ENCODE measurements at regions not wholly inside any gene's neighbourhood (a gene's known extent, or its start where the extent isn't known, plus 50 kb on each side); places are given as distances from the start of the nearest gene placed in this dataset.
A peak's percentile ranks its signal among the peaks of the same experiment; 100 is the strongest.

DNA sequence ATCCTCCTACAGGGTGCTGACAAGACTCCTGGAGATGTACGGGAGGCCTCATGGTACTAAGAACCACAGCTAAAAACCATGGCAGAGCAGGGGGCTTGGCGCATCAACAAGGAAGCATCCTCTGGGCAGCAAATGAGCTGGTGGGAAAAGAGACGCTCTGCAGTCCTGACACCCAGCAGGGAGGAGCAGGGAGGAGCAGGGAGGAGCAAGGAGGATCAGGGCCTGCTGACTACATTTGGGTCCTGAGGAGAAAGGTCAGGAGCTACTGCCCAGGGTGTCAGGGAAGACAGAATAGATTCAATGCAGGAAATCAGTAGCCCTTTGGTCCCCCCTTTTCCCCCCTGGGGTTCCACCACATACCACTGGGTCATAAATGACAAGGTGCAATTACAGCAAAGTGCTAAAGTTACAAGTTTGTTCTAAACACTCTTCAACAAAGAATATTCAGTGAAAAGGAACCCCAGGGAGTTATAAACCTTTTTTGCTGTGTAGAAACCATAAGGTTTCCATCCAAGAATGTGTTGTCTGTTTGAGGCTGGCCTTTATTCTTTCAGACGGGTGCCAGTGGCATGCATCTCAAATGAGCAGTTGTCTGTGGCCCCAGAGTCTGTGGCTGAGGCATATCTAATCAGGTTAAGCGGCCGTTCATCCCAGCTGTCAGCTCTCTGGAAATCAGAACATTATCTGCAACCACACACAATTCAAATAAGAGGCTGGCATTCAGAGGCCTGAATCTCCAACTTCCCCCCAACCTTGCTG, 325.0 kb downstream of the CDC5L start:
- 0 out of 2 replicates have a peak, but pooled peaks have one; percentile 17 for TF ChIP-seq WT1 (tag by site-specific recombination; IDR thresholded peaks at IDR 0.05)
- peak; percentile 89 for TF ChIP-seq ZIC2 (tag by site-specific recombination; IDR thresholded peaks at IDR 0.05)
- peak; percentile 84 for TF ChIP-seq FEZF1 (tag by site-specific recombination; IDR thresholded peaks at IDR 0.05)
- TF ChIP-seq, protein P1, sequence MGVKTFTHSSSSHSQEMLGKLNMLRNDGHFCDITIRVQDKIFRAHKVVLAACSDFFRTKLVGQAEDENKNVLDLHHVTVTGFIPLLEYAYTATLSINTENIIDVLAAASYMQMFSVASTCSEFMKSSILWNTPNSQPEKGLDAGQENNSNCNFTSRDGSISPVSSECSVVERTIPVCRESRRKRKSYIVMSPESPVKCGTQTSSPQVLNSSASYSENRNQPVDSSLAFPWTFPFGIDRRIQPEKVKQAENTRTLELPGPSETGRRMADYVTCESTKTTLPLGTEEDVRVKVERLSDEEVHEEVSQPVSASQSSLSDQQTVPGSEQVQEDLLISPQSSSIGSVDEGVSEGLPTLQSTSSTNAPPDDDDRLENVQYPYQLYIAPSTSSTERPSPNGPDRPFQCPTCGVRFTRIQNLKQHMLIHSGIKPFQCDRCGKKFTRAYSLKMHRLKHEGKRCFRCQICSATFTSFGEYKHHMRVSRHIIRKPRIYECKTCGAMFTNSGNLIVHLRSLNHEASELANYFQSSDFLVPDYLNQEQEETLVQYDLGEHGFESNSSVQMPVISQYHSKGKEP (tag by site-specific recombination; IDR thresholded peaks at IDR 0.05) = no peak
- peak; percentile 47 for TF ChIP-seq GLIS1 (tag by site-specific recombination; IDR thresholded peaks at IDR 0.05)
- TF ChIP-seq ZNF2 (tag by site-specific recombination; IDR thresholded peaks at IDR 0.05) = no peak
- peak; percentile 33; the same call in 1 of the 2 replicates for TF ChIP-seq ZNF341 (tag by site-specific recombination; IDR thresholded peaks at IDR 0.05; ENCODE audit: low read depth)
- H3K36me3 ChIP-seq (ENCODE audit: control insufficient read depth in 2 of 2, insufficient read depth in 1 of 2, low read length in 2 of 2) = no peaks in the 10 kb centered on the region
- ChIA-PET POLR2A (no interaction called here), CTCF (interaction anchor here (2.0 kb wide), 1 partner anchor 57 kb away, joined by 7 read pairs; no protein-coding TSS in a partner anchor)
- no peak overlapping the region for H3K27ac ChIP-seq (ENCODE audit: extremely low read depth, low read depth, low read length)
- peaks cover 2% of the 10 kb centered on the region; the same call in 1 of the 2 replicates for H3K4me1 ChIP-seq (ENCODE audit: control insufficient read depth, insufficient read depth, low read length)
- no peaks in the 10 kb centered on the region for H3K9me3 ChIP-seq (ENCODE audit: control insufficient read depth, insufficient read depth, low read depth, low read length)
- no peak overlapping the region for H3K4me3 ChIP-seq (ENCODE audit: low read depth, low read length)

GRCh38 chr6:44715188-44715587, 327.7 kb downstream of the CDC5L start:
- CTCF ChIA-PET = no interaction called here
- peaks cover 2% of the 10 kb centered on the region; the same call in 1 of the 2 replicates for H3K4me1 ChIP-seq (ENCODE audit: control insufficient read depth, insufficient read depth, low read length)
- H3K4me3 ChIP-seq (ENCODE audit: low read depth, low read length) = no peak overlapping the region
- POLR2A ChIA-PET = no interaction called here
- no peak for TF ChIP-seq HOXD13 (CRISPR knock-in tag; IDR thresholded peaks at IDR 0.05; ENCODE audit: borderline replicate concordance)
- TF ChIP-seq ZNF785 (tag by site-specific recombination; IDR thresholded peaks at IDR 0.05) = no peak
- H3K9me3 ChIP-seq (ENCODE audit: control insufficient read depth, insufficient read depth, low read depth, low read length) = no peaks in the 10 kb centered on the region
- H3K27ac ChIP-seq (ENCODE audit: extremely low read depth, low read depth, low read length) = no peak overlapping the region
- H3K36me3 ChIP-seq (ENCODE audit: control insufficient read depth in 2 of 2, insufficient read depth in 1 of 2, low read length in 2 of 2) = no peaks in the 10 kb centered on the region

DNA sequence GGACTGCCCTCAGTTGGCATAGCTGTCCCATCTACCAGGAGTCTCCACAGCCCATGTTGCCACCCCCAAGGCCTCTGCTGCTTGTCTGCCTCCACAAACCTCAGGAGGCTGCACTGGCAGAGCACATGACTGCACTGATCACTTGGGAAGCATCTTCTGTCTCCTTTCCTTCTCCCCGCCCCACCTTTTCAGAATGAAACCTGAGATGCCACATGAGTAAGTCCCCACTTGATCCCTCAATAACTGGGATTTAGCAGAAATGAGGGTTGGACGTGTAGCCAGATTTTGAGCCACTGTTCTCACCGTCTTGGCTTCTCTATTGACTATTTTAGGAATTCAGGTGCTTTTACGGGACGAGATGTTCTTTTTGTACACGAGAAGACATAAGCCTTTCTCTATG, 328.4 kb downstream of the CDC5L start:
- TF ChIP-seq ZNF202 (tag by site-specific recombination; IDR thresholded peaks at IDR 0.05; ENCODE audit: borderline replicate concordance) (no peak), ZNF785 (tag by site-specific recombination; IDR thresholded peaks at IDR 0.05) (no peak), PRDM6 (tag by site-specific recombination; IDR thresholded peaks at IDR 0.05) (no peak), ZEB2 (tag by site-specific recombination; IDR thresholded peaks at IDR 0.05) (no peak), MZF1 (tag by site-specific recombination; IDR thresholded peaks at IDR 0.05; ENCODE audit: borderline replicate concordance) (peak; percentile 96), ZNF530 (tag by site-specific recombination; IDR thresholded peaks at IDR 0.05; ENCODE audit: low read depth) (no peak)
- TF ChIP-seq, protein P2, sequence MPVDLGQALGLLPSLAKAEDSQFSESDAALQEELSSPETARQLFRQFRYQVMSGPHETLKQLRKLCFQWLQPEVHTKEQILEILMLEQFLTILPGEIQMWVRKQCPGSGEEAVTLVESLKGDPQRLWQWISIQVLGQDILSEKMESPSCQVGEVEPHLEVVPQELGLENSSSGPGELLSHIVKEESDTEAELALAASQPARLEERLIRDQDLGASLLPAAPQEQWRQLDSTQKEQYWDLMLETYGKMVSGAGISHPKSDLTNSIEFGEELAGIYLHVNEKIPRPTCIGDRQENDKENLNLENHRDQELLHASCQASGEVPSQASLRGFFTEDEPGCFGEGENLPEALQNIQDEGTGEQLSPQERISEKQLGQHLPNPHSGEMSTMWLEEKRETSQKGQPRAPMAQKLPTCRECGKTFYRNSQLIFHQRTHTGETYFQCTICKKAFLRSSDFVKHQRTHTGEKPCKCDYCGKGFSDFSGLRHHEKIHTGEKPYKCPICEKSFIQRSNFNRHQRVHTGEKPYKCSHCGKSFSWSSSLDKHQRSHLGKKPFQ (tag by site-specific recombination; IDR thresholded peaks at IDR 0.05) = no peak
- POLR2A ChIA-PET = no interaction called here
- H3K4me1 ChIP-seq (ENCODE audit: control insufficient read depth, insufficient read depth, low read length) = peaks cover 2% of the 10 kb centered on the region; the same call in 1 of the 2 replicates
- no peaks in the 10 kb centered on the region for H3K9me3 ChIP-seq (ENCODE audit: control insufficient read depth, insufficient read depth, low read depth, low read length)
- no peak overlapping the region for H3K4me3 ChIP-seq (ENCODE audit: low read depth, low read length)
- no peak overlapping the region for H3K27ac ChIP-seq (ENCODE audit: extremely low read depth, low read depth, low read length)
- H3K36me3 ChIP-seq (ENCODE audit: control insufficient read depth in 2 of 2, insufficient read depth in 1 of 2, low read length in 2 of 2) = no peaks in the 10 kb centered on the region
- CTCF ChIA-PET = interaction anchor here (0.6 to 1.3 kb wide), 3 partner anchors 30 to 335 kb away, joined by 3 read pairs; no protein-coding TSS in a partner anchor
